Right cardiac atrium (tissue), 5 donors: ENCODE measurements at regions not wholly inside any gene's neighbourhood (a gene's known extent, or its start where the extent isn't known, plus 50 kb on each side); places are given as distances from the start of the nearest gene placed in this dataset.

Experiments
- ATAC-seq, 2 donors: fragments of 200-7000 bp; cut with Tn5 transposase; one replicate each; pipeline versions ENCODE4 v1.8.0 to v1.9.1; 2020; ENCODE audit warnings: moderate library complexity in 2 of 2, mild to moderate bottlenecking in 1 of 2
- DNase-seq, 3 donors: peaks; one replicate each; pipeline ENCODE4 v3.0.0-alpha.2; 2020
- H3K27ac ChIP-seq: one replicate; pipeline ENCODE4 v1.5.1; 2013; ENCODE audit warnings: mild to moderate bottlenecking, low read length, control low read depth, moderate library complexity
- H3K27me3 ChIP-seq: one replicate; pipeline ENCODE4 v1.6.1; 2013; ENCODE audit not compliant: control insufficient read depth, insufficient read depth
- H3K4me1 ChIP-seq: one replicate; pipeline ENCODE4 v1.6.1; 2013; ENCODE audit warnings: low read length; ENCODE audit not compliant: control insufficient read depth, insufficient read depth
- H3K4me3 ChIP-seq: one replicate; pipeline ENCODE4 v1.5.1; 2013; ENCODE audit warnings: low read length, control low read depth
- H3K9me3 ChIP-seq: one replicate; pipeline ENCODE4 v1.6.1; 2013; ENCODE audit warnings: low read length; ENCODE audit not compliant: control insufficient read depth
- WGBS: extraction: QIAGEN DNeasy Blood & Tissue Kit; methylation state at CpG from one replicate; pipeline ENCODE4 v1.1.7; 2013; 5-methylcytosine and 5-hydroxymethylcytosine counted together
- intact Hi-C, 4 donors: fragments of 100-400 bp; cut with DNase I; formaldehyde crosslinking; loops; one replicate each; pipeline versions ENCODE4 v1.11.0 to v1.14.0; 2022 to 2023
- donor health status: healthy with polysubstance abuse.
- donor health status: DM: no; HTN: yes; CAD: no.
- donor health status: DM: no; HTN: no; CAD: no.
- donor health status: DM: no; HTN: yes; CAD: no; lungs with severe emphysema.
- donor health status: DM: yes; HTN: yes; CAD: no.

GRCh38 chr2:150762571-150762970 lies 275.1 kb upstream of the RND3 start:
- H3K9me3 ChIP-seq = no peaks in the 10 kb centered on the region
- no peak overlapping the region for H3K27ac ChIP-seq
- DNase-seq (no peak), ATAC-seq (no peak)
- intact Hi-C loops = no loop called here
- no peak overlapping the region for H3K4me3 ChIP-seq
- no peaks in the 10 kb centered on the region for H3K27me3 ChIP-seq
- WGBS = 43% methylated on average over 2 of the region's 2 CpGs
- no peaks in the 10 kb centered on the region for H3K4me1 ChIP-seq

DNA sequence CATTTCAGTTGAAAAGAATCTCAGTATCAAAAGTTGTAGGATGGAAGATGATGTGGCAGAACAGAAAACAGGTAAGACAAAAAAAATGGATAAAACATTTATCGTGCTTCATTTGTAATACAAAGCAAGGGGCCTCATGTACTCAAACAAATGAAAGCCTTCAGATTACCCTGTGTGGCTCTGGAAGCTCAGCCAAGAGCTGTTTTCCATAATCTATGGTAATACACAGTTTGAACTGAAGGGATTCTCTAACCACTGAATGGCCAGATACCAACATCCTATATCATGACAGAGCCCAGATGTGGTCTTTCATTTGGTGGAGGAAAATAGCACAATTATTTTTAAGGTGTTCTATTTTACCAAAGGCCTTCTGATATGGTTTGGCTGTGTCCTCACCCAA lies 272.1 kb upstream of the RND3 start:
- no peak overlapping the region for H3K4me3 ChIP-seq
- H3K4me1 ChIP-seq = no peaks in the 10 kb centered on the region
- no peaks in the 10 kb centered on the region for H3K27me3 ChIP-seq
- H3K27ac ChIP-seq = no peak overlapping the region
- 0% methylated on average over 1 of the region's 1 CpG for WGBS
- DNase-seq (no peak), ATAC-seq (no peak)
- intact Hi-C loops = no loop called here
- no peaks in the 10 kb centered on the region for H3K9me3 ChIP-seq

GRCh38 chr2:150759106-150759505 lies 271.6 kb upstream of the RND3 start:
- intact Hi-C loops = no loop called here
- no peak overlapping the region for H3K4me3 ChIP-seq
- no peaks in the 10 kb centered on the region for H3K9me3 ChIP-seq
- no peaks in the 10 kb centered on the region for H3K4me1 ChIP-seq
- DNase-seq (no peak), ATAC-seq (no peak)
- H3K27me3 ChIP-seq = no peaks in the 10 kb centered on the region
- 58% methylated on average over 3 of the region's 3 CpGs for WGBS
- H3K27ac ChIP-seq = no peak overlapping the region

DNA sequence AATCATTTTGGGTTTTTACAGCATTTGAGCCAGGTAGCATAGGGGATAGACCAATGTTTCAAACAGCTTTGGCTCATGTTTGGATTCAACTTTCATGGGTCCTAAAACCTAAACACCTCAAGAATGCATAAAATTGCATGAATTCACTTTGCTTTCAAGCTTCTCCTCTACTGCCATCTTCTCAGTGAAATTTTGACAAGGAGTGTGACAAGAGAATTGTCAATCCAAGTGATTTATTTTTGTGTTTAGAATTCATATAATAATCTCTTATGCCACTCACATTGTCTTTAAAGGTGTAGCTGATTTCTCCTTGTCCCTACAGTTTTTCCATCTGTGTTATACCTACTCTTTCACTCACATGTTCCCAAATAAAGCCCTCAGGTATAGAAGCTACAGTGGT lies 264.8 kb upstream of the RND3 start:
- Histone ChIP-seq H3K4me3 (no peak overlapping the region), H3K9me3 (no peaks in the 10 kb centered on the region), H3K27ac (no peak overlapping the region), H3K27me3 (no peaks in the 10 kb centered on the region), H3K4me1 (no peaks in the 10 kb centered on the region)
- no peak for DNase-seq
- intact Hi-C loops = no loop called here
- ATAC-seq = no peak

- Histone ChIP-seq H3K4me1 (no peaks in the 10 kb centered on the region), H3K9me3 (no peaks in the 10 kb centered on the region), H3K4me3 (no peak overlapping the region), H3K27me3 (no peaks in the 10 kb centered on the region), H3K27ac (no peak overlapping the region)
- no peak for DNase-seq
- no peak for ATAC-seq
- intact Hi-C loops = no loop called here
- WGBS = 93% methylated on average over 1 of the region's 1 CpG
Observed at GRCh38 chr2:150750720-150751119, 263.3 kb upstream of the RND3 start.

- no peak overlapping the region for H3K4me3 ChIP-seq
- H3K9me3 ChIP-seq = no peaks in the 10 kb centered on the region
- ATAC-seq (no peak), DNase-seq (no peak)
- 83% methylated on average over 4 of the region's 4 CpGs for WGBS
- no peaks in the 10 kb centered on the region for H3K27me3 ChIP-seq
- H3K4me1 ChIP-seq = no peaks in the 10 kb centered on the region
- intact Hi-C loops = no loop called here
- no peak overlapping the region for H3K27ac ChIP-seq
Observed at GRCh38 chr2:150742094-150742493, 254.6 kb upstream of the RND3 start.

DNA sequence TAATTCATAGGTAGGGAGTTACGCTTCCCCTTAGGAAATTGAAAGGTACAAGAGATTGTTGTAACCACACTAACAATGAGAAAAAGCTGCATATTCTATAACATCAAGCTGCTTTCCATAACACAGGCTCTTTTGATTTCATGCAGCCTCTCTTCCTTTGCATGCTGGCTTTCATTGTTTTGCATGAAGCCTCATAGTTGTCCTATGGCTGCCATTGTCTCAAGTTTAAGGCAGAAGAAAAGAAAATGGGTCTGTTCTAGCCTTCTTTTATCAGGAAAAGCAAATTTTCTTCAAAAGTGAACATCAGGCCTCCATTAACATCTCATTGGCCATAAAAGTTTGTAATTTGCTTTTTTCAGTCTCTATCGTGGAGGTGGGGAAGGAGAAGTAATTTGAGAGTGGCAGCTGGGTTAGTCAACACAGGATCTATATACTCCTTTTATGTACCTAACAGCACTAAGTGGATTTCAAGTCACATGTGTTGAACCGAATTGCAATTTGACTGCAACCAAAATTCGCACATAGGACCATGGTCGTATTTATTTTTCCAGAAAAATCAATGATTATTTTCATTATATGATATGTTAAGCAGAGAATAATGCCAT lies 248.5 kb upstream of the RND3 start:
- Histone ChIP-seq H3K9me3 (no peaks in the 10 kb centered on the region), H3K27ac (no peak overlapping the region), H3K27me3 (no peaks in the 10 kb centered on the region), H3K4me3 (no peak overlapping the region), H3K4me1 (no peaks in the 10 kb centered on the region)
- DNase-seq (no peak), ATAC-seq (no peak)
- WGBS = 82% methylated on average over 5 of the region's 5 CpGs
- intact Hi-C loops = no loop called here

DNA sequence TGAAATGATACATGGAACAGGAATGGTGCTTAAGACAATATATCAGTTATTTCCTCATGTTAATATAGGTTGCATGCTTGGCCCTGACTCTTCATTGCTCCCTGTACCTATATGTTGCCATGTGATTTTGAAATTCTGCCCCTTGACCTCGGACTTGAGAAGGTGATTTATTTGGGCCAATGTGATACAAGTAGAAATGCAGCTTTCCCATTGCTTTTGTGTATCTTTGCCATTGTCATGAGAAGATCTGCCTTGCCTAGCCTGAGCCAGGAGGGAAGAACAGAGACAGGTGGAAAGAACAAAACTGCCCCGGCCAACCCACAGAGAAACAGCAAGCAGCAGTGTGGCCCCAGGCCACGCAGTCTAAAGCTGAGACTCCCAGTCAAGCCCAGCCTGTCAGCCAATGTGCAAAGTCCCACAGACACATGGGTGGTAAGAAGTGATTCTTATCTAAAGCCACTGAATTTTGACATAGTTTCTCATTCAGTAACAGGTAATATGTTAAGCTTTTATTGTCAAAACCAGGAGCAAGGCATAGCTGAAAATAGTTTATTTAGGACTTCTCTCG lies 245.7 kb upstream of the RND3 start:
- H3K4me3 ChIP-seq = no peak overlapping the region
- WGBS = 73% methylated on average over 4 of the region's 4 CpGs
- no peak for DNase-seq
- intact Hi-C loops = no loop called here
- no peaks in the 10 kb centered on the region for H3K9me3 ChIP-seq
- H3K27ac ChIP-seq = no peak overlapping the region
- H3K27me3 ChIP-seq = no peaks in the 10 kb centered on the region
- ATAC-seq = no peak
- no peaks in the 10 kb centered on the region for H3K4me1 ChIP-seq

- H3K27me3 ChIP-seq = no peaks in the 10 kb centered on the region
- ATAC-seq (no peak), DNase-seq (no peak)
- WGBS = 16% methylated on average over 1 of the region's 1 CpG
- no peak overlapping the region for H3K4me3 ChIP-seq
- no peak overlapping the region for H3K27ac ChIP-seq
- H3K4me1 ChIP-seq = no peaks in the 10 kb centered on the region
- no peaks in the 10 kb centered on the region for H3K9me3 ChIP-seq
- intact Hi-C loops = no loop called here
Observed at GRCh38 chr2:150732491-150732890, 245.0 kb upstream of the RND3 start.

DNA sequence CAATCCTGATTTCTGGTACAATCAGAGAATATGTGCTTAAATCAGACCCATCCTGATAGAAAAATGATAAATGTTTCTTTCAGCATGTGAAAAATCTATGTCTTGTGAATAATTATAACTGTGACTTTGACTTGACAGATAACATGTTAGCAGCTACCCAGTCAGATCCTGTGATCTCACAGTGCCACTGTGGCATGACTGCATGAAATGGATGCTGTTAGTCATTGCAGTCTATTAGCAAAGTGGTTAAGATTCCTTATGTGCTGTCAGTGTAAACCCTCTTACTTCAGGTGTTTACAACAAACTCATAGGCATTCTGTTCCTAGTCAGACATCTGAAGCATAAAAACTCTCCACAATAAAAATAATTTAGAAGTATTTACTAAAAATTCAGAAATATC lies 244.6 kb upstream of the RND3 start:
- intact Hi-C loops = no loop called here
- DNase-seq (no peak), ATAC-seq (no peak)
- Histone ChIP-seq H3K27ac (no peak overlapping the region), H3K4me3 (no peak overlapping the region), H3K4me1 (no peaks in the 10 kb centered on the region), H3K9me3 (no peaks in the 10 kb centered on the region), H3K27me3 (no peaks in the 10 kb centered on the region)

DNA sequence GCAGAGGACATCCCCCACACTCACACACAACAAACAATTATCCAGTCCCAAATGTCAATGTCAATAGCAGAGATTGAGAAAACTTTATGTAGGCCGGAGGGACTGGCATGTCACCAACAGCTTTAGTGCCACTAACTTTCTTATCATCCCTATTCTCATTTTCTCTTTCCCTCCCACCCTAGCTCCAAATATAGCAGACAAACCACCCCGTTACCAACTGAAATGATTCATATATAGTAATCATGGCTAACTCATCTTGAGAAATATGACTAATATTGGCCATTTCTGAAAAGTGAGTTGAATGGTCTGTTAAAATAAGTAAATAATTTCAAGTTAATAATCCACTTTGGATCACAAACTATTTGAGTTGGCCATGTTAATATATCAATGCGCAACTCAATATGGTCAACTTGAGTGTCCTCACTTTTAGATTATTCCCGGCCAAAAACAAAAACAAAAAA lies 242.1 kb upstream of the RND3 start:
- H3K4me3 ChIP-seq = no peak overlapping the region
- no peaks in the 10 kb centered on the region for H3K9me3 ChIP-seq
- 76% methylated on average over 4 of the region's 4 CpGs for WGBS
- no peaks in the 10 kb centered on the region for H3K4me1 ChIP-seq
- H3K27ac ChIP-seq = no peak overlapping the region
- no peaks in the 10 kb centered on the region for H3K27me3 ChIP-seq
- DNase-seq (no peak), ATAC-seq (no peak)
- intact Hi-C loops = no loop called here

GRCh38 chr2:150718280-150718679 lies 230.8 kb upstream of the RND3 start:
- WGBS = 54% methylated on average over 1 of the region's 1 CpG
- H3K27me3 ChIP-seq = no peaks in the 10 kb centered on the region
- H3K27ac ChIP-seq = no peak overlapping the region
- DNase-seq = no peak
- no peak for ATAC-seq
- intact Hi-C loops = no loop called here
- no peak overlapping the region for H3K4me3 ChIP-seq
- H3K4me1 ChIP-seq = no peaks in the 10 kb centered on the region
- H3K9me3 ChIP-seq = no peaks in the 10 kb centered on the region
